ENCODE measurements at regions not wholly inside any gene's neighbourhood (a gene's known extent, or its start where the extent isn't known, plus 50 kb on each side); places are given as distances from the start of the nearest gene placed in this dataset.

GRCh38 chr1:104294259-104294658 is 544.6 kb downstream of the AMY1C start:
- Mint-ChIP-seq H3K9me3 (no peaks in the 10 kb centered on the region), H3K27me3 (ENCODE audit: insufficient read depth, low read depth) (peaks cover 2% of the 10 kb centered on the region), H3K36me3 (no peaks in the 10 kb centered on the region), H3K27ac (no peak overlapping the region), H3K4me3 (no peak overlapping the region), H3K4me1 (no peaks in the 10 kb centered on the region)
- TF ChIP-seq EZH2phosphoT487 (IDR thresholded peaks at IDR 0.05), result no peak
- TF ChIP-seq CTCF (IDR thresholded peaks at IDR 0.05), result no peak
- TF ChIP-seq EZH2 (IDR thresholded peaks at IDR 0.05), result no peak
- no peak overlapping the region for H3K27ac ChIP-seq
- H3K4me2 ChIP-seq, result no peak overlapping the region
- no peaks in the 10 kb centered on the region for H3K79me2 ChIP-seq (ENCODE audit: low read depth)
- no peaks in the 10 kb centered on the region for H3K9me3 ChIP-seq (ENCODE audit: low read depth)
- no peaks in the 10 kb centered on the region for H3K27me3 ChIP-seq
- no peak for DNase-seq (ENCODE audit: low spot score)
- H3K36me3 ChIP-seq, result no peaks in the 10 kb centered on the region
- H4K20me1 ChIP-seq (ENCODE audit: low read depth), result no peaks in the 10 kb centered on the region
- no peaks in the 10 kb centered on the region for H3F3A ChIP-seq (ENCODE audit: low read depth)
- H3K4me1 ChIP-seq, result no peaks in the 10 kb centered on the region
- no peak overlapping the region for H3K9ac ChIP-seq
- no peak overlapping the region for H2AFZ ChIP-seq (replicated peaks)
- no peak overlapping the region for H3K4me3 ChIP-seq

- Mint-ChIP-seq H3K27ac (no peak overlapping the region), H3K4me1 (no peaks in the 10 kb centered on the region), H3K27me3 (ENCODE audit: insufficient read depth, low read depth) (peaks cover 2% of the 10 kb centered on the region), H3K4me3 (no peak overlapping the region), H3K36me3 (no peaks in the 10 kb centered on the region), H3K9me3 (no peaks in the 10 kb centered on the region)
- Histone ChIP-seq H3K4me2 (no peak overlapping the region), H3K4me1 (no peaks in the 10 kb centered on the region), H4K20me1 (ENCODE audit: low read depth) (no peaks in the 10 kb centered on the region), H3K27ac (no peak overlapping the region), H3F3A (ENCODE audit: low read depth) (no peaks in the 10 kb centered on the region), H3K9me3 (ENCODE audit: low read depth) (no peaks in the 10 kb centered on the region), H2AFZ (replicated peaks) (no peak overlapping the region), H3K79me2 (ENCODE audit: low read depth) (no peaks in the 10 kb centered on the region), H3K4me3 (no peak overlapping the region), H3K27me3 (no peaks in the 10 kb centered on the region), H3K36me3 (no peaks in the 10 kb centered on the region), H3K9ac (no peak overlapping the region)
- no peak for TF ChIP-seq EZH2phosphoT487 (IDR thresholded peaks at IDR 0.05)
- TF ChIP-seq EZH2 (IDR thresholded peaks at IDR 0.05), result no peak
- no peak for TF ChIP-seq CTCF (IDR thresholded peaks at IDR 0.05)
- no peak for DNase-seq (ENCODE audit: low spot score)
Observed at GRCh38 chr1:104295511-104295910, 545.8 kb downstream of the AMY1C start.

- Mint-ChIP-seq H3K4me1 (no peaks in the 10 kb centered on the region), H3K36me3 (no peaks in the 10 kb centered on the region), H3K27ac (no peak overlapping the region), H3K9me3 (peaks cover 3% of the 10 kb centered on the region), H3K27me3 (ENCODE audit: insufficient read depth, low read depth) (no peaks in the 10 kb centered on the region), H3K4me3 (no peak overlapping the region)
- H3K27ac ChIP-seq, result no peak overlapping the region
- no peaks in the 10 kb centered on the region for H3K4me1 ChIP-seq
- no peak overlapping the region for H3K4me3 ChIP-seq
- H3F3A ChIP-seq (ENCODE audit: low read depth), result no peaks in the 10 kb centered on the region
- no peak for TF ChIP-seq EZH2phosphoT487 (IDR thresholded peaks at IDR 0.05)
- TF ChIP-seq CTCF (IDR thresholded peaks at IDR 0.05), result no peak
- no peak for TF ChIP-seq EZH2 (IDR thresholded peaks at IDR 0.05)
- no peak for DNase-seq (ENCODE audit: low spot score)
- H3K4me2 ChIP-seq, result no peak overlapping the region
- no peaks in the 10 kb centered on the region for H3K36me3 ChIP-seq
- H2AFZ ChIP-seq (replicated peaks), result no peak overlapping the region
- no peaks in the 10 kb centered on the region for H3K79me2 ChIP-seq (ENCODE audit: low read depth)
- H3K9ac ChIP-seq, result no peak overlapping the region
- peaks cover 4% of the 10 kb centered on the region for H3K9me3 ChIP-seq (ENCODE audit: low read depth)
- no peaks in the 10 kb centered on the region for H3K27me3 ChIP-seq
- no peaks in the 10 kb centered on the region for H4K20me1 ChIP-seq (ENCODE audit: low read depth)
Observed at GRCh38 chr1:104309673-104310072, 560.0 kb downstream of the AMY1C start.

- Histone ChIP-seq H4K20me1 (ENCODE audit: low read depth) (no peaks in the 10 kb centered on the region), H3K9me3 (ENCODE audit: low read depth) (no peaks in the 10 kb centered on the region), H3K27ac (no peak overlapping the region), H3K36me3 (no peaks in the 10 kb centered on the region), H3K9ac (no peak overlapping the region), H3K4me3 (no peak overlapping the region), H3F3A (ENCODE audit: low read depth) (no peaks in the 10 kb centered on the region), H2AFZ (replicated peaks) (no peak overlapping the region), H3K4me2 (no peak overlapping the region), H3K4me1 (no peaks in the 10 kb centered on the region), H3K27me3 (no peaks in the 10 kb centered on the region), H3K79me2 (ENCODE audit: low read depth) (no peaks in the 10 kb centered on the region)
- Mint-ChIP-seq H3K27ac (no peak overlapping the region), H3K4me3 (no peak overlapping the region), H3K27me3 (ENCODE audit: insufficient read depth, low read depth) (no peaks in the 10 kb centered on the region), H3K9me3 (no peaks in the 10 kb centered on the region), H3K36me3 (no peaks in the 10 kb centered on the region), H3K4me1 (no peaks in the 10 kb centered on the region)
- TF ChIP-seq EZH2phosphoT487 (IDR thresholded peaks at IDR 0.05) (no peak), EZH2 (IDR thresholded peaks at IDR 0.05) (no peak), CTCF (IDR thresholded peaks at IDR 0.05) (no peak)
- DNase-seq (ENCODE audit: low spot score), result no peak
Observed at GRCh38 chr1:104315823-104316222, 566.1 kb downstream of the AMY1C start.
